AG09319 (cell line): ENCODE measurements at regions not wholly inside any gene's neighbourhood (a gene's known extent, or its start where the extent isn't known, plus 50 kb on each side); places are given as distances from the start of the nearest gene placed in this dataset.
"Not testable (repeated sequence)": the region's sequence is repeated elsewhere in the genome, so short reads cannot be mapped to it uniquely, and the experiment has no call there.

Experiments used
- DNase-seq: peaks from one replicate; pipeline ENCODE4 v3.0.0-alpha.2; 2010; ENCODE audit warnings: low read depth; ENCODE audit errors: extremely low read depth
- TF ChIP-seq, protein P1 (sequence below): IDR thresholded peaks from 2 replicates; pipeline ENCODE4 v1.5.1; 2011; ENCODE audit warnings: low read depth, mild to moderate bottlenecking, inconsistent platforms, low read length, moderate library complexity

- DNase-seq = no peak
- TF ChIP-seq, protein P1, sequence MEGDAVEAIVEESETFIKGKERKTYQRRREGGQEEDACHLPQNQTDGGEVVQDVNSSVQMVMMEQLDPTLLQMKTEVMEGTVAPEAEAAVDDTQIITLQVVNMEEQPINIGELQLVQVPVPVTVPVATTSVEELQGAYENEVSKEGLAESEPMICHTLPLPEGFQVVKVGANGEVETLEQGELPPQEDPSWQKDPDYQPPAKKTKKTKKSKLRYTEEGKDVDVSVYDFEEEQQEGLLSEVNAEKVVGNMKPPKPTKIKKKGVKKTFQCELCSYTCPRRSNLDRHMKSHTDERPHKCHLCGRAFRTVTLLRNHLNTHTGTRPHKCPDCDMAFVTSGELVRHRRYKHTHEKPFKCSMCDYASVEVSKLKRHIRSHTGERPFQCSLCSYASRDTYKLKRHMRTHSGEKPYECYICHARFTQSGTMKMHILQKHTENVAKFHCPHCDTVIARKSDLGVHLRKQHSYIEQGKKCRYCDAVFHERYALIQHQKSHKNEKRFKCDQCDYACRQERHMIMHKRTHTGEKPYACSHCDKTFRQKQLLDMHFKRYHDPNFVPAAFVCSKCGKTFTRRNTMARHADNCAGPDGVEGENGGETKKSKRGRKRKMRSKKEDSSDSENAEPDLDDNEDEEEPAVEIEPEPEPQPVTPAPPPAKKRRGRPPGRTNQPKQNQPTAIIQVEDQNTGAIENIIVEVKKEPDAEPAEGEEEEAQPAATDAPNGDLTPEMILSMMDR = no peak
Observed at GRCh38 chr5:56755036-56755555, 60.3 kb upstream of the MAP3K1 start.

GRCh38 chr5:56753588-56753987 lies 61.8 kb upstream of the MAP3K1 start:
- DNase-seq = not testable (repeated sequence)

GRCh38 chr5:56751572-56752313 lies 63.6 kb upstream of the MAP3K1 start:
- TF ChIP-seq, protein P1 = no peak
- no peak for DNase-seq

DNA sequence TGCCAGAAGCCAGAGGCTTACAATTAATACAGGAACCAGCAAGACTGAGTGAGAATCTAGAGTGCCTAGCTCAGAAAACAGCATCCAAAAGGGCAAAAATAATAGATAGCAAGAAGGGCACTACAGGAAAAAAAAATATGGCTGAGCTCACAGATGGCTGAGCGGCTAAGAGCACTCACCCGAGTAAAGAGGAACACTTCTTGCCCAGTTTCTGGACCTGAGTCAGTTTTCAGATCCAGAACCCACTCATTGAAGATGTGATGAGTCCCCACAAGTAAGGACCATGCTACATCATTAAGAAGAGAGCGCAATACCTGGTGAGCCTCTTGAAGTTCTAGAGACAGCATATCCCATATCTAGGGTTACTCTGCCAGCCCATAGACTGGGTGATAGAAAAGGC lies 65.5 kb upstream of the MAP3K1 start:
- TF ChIP-seq, protein P1 = no peak
- DNase-seq = no peak

GRCh38 chr5:56746553-56747339 lies 68.6 kb upstream of the MAP3K1 start:
- TF ChIP-seq, protein P1 = no peak

GRCh38 chr5:56745864-56746263 lies 69.5 kb upstream of the MAP3K1 start:
- DNase-seq = no peak
- TF ChIP-seq, protein P1 = no peak

More at GRCh38 chr5:56746553-56747339, 68.6 kb upstream of the MAP3K1 start:
- no peak for DNase-seq

- TF ChIP-seq, protein P1 = no peak
- no peak for DNase-seq
Observed at GRCh38 chr5:56740868-56741267, 74.5 kb upstream of the MAP3K1 start.
